ENCODE measurements at regions not wholly inside any gene's neighbourhood (a gene's known extent, or its start where the extent isn't known, plus 50 kb on each side); places are given as distances from the start of the nearest gene placed in this dataset.
A peak's percentile ranks its signal among the peaks of the same experiment; 100 is the strongest.

GRCh38 chrX:13142891-13143290 is 98.5 kb upstream of the FAM9C start:
- TF ChIP-seq CTCF (conservative IDR thresholded peaks at IDR 0.05; ENCODE audit: control insufficient read depth, insufficient read depth, low read depth, low read length) = no peak
- no peak overlapping the region for H3K4me3 ChIP-seq (ENCODE audit: control insufficient read depth, low read depth, low read length)
- DNase-seq (ENCODE audit: low read depth) = no peak

DNA sequence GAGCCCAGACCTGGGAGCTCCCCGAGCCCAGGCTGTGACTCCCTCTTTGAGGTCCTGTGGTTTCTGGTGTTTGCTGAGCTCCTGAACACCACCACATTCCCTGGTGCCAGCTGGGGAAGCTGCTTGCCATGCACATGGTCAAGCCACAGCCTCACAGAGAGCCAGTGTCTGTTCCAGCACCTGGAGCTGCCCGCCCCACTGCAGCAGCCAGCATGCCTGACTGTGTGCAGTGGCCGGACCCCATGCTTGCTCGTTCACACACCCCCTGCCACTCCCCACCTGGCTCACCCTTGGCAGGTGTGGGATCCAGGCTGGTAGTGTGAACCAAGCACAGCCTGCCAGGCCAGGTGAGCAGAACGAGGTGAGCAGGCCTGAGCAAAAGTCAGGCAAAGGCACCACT is 95.6 kb upstream of the FAM9C start:
- no peak overlapping the region for H3K4me3 ChIP-seq (ENCODE audit: control insufficient read depth, low read depth, low read length)
- no peak for DNase-seq (ENCODE audit: low read depth)
- no peak for TF ChIP-seq CTCF (conservative IDR thresholded peaks at IDR 0.05; ENCODE audit: control insufficient read depth, insufficient read depth, low read depth, low read length)

GRCh38 chrX:13131396-13132137 is 87.1 kb upstream of the FAM9C start:
- TF ChIP-seq CTCF (conservative IDR thresholded peaks at IDR 0.05; ENCODE audit: control insufficient read depth, insufficient read depth, low read depth, low read length) = no peak
- no peak for DNase-seq (ENCODE audit: low read depth)
- H3K4me3 ChIP-seq (ENCODE audit: control insufficient read depth, low read depth, low read length) = no peak overlapping the region

DNA sequence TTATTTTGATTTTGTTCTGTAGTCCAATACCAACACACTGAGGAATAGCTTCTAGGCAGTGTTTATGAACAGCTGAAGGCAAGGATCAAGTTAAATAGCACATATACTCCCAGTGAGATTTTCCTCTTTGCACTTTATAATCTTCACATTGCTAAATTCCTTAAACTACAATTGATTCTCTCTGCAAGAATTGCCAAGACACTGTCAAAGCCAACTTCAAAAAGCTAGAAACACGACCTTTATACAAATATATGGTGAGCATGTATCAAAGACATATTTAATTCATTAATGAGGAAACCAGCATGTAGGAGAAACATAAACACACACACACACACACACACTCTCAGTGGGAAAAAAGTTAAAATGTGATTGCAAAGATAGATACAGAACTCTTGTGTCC is 86.4 kb upstream of the FAM9C start:
- DNase-seq (ENCODE audit: low read depth) = no peak
- no peak overlapping the region for H3K4me3 ChIP-seq (ENCODE audit: control insufficient read depth, low read depth, low read length)
- no peak for TF ChIP-seq CTCF (conservative IDR thresholded peaks at IDR 0.05; ENCODE audit: control insufficient read depth, insufficient read depth, low read depth, low read length)

- H3K4me3 ChIP-seq (ENCODE audit: control insufficient read depth, low read depth, low read length) = no peak overlapping the region
- DNase-seq (ENCODE audit: low read depth) = peak; percentile 51
- no peak for TF ChIP-seq CTCF (conservative IDR thresholded peaks at IDR 0.05; ENCODE audit: control insufficient read depth, insufficient read depth, low read depth, low read length)
These were observed 83.7 kb upstream of the FAM9C start for GRCh38 chrX:13128104-13128503.

DNA sequence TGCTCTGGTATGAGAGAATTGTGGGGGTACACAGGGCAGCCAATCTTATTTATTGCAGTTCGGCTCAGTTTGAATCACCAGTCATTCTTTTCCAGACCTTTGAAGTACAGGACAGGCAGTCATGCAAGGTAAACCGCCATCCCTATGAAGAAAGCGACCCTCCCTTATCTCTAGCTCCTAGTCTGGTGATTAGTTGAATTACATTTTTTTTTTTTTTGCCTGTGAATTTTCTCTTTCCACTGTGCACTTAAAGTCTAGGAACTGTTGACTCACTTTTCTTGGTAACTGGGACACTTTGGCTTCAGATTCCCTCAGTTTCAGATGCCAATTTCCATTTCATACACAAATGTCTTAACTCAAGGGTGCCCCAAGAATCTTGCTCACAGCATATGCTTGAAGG is 82.4 kb upstream of the FAM9C start:
- no peak overlapping the region for H3K4me3 ChIP-seq (ENCODE audit: control insufficient read depth, low read depth, low read length)
- peak; percentile 33 for DNase-seq (ENCODE audit: low read depth)
- no peak for TF ChIP-seq CTCF (conservative IDR thresholded peaks at IDR 0.05; ENCODE audit: control insufficient read depth, insufficient read depth, low read depth, low read length)

- no peak for DNase-seq (ENCODE audit: low read depth)
- TF ChIP-seq CTCF (conservative IDR thresholded peaks at IDR 0.05; ENCODE audit: control insufficient read depth, insufficient read depth, low read depth, low read length) = no peak
- H3K4me3 ChIP-seq (ENCODE audit: control insufficient read depth, low read depth, low read length) = no peak overlapping the region
These were observed 80.8 kb upstream of the FAM9C start for GRCh38 chrX:13125188-13125587.

Data from fibroblast of mammary gland (primary cell).